H54 (cell line): ENCODE measurements at regions not wholly inside any gene's neighbourhood (a gene's known extent, or its start where the extent isn't known, plus 50 kb on each side); places are given as distances from the start of the nearest gene placed in this dataset.

Experiments used
- DNase-seq: peaks from one replicate; pipeline ENCODE4 v3.0.0; 2011; ENCODE audit warnings: low spot score, mixed read lengths; ENCODE audit not compliant: insufficient read length
- FAIRE-seq: peaks from 3 replicates; lab custom pipeline; 2011; peaks lifted over from hg19 to GRCh38; lab: Jason Lieb, UNC
- POLR2A ChIP-seq: IDR thresholded peaks from 2 replicates; pipeline ENCODE4 v1.6.1; 2011; ENCODE audit warnings: low read depth, mild to moderate bottlenecking, low read length

- TF ChIP-seq POLR2A: no peak
- DNase-seq: no peak
- no peak for FAIRE-seq
Observed at GRCh38 chrX:141641138-141641537, 51.6 kb downstream of the SPANXA2 start.

GRCh38 chrX:141642979-141643378 is 53.5 kb downstream of the SPANXA2 start:
- DNase-seq: peak; percentile 3
- no peak for FAIRE-seq
- TF ChIP-seq POLR2A: no peak
